ENCODE measurements at regions not wholly inside any gene's neighbourhood (a gene's known extent, or its start where the extent isn't known, plus 50 kb on each side); places are given as distances from the start of the nearest gene placed in this dataset.

DNA sequence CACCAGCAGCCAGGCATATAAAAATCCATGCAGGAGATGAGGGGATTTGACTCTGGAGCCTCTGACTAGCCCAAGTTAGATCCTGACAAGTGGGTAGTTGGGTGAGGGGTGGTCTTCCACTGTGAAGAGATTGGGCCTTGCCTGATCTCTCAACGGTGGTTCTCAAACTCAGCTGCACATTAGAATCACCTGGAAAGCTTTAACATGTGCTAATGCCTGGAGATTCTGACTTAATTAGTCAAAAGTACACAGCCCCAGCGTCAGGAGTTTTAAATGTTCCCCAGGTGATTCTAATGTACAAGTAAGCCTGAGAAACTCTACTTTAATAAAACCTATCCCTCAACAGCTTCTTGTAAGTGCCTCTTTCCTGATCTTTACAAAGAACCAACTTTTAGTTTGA is 57.5 kb downstream of the GCNT4 start:
- 3% methylated on average over 2 of the region's 2 CpGs for WGBS (ENCODE audit: insufficient coverage, insufficient replicate concordance, low lambda C conversion rate, missing lambda C conversion rate)
- SMC1A ChIA-PET (ENCODE audit: uncharacterized antibody, unreplicated experiment), result interaction anchor here (1.4 kb wide), 1 partner anchor 235 kb away, joined by 3 read pairs; no protein-coding TSS in a partner anchor

More for the DNA sequence above, 57.5 kb downstream of the GCNT4 start:
- Histone ChIP-seq H3K27me3 (replicated peaks in 1 of 2; ENCODE audit: control insufficient read depth in 2 of 2, insufficient read depth in 2 of 2, low read length in 1 of 2) (no peaks in the 10 kb centered on the region; a peak in 2 of 4 replicates), H3K79me2 (ENCODE audit: control insufficient read depth, insufficient read depth, low read length) (no peaks in the 10 kb centered on the region), H3K27ac (ENCODE audit: control insufficient read depth, insufficient read depth) (no peak overlapping the region), H3K4me1 (ENCODE audit: control insufficient read depth, insufficient read depth, low read length) (no peaks in the 10 kb centered on the region), H2AFZ (ENCODE audit: control insufficient read depth, low read depth, low read length) (no peak overlapping the region), H3K9ac (ENCODE audit: control insufficient read depth, insufficient read depth, low read length) (no peak overlapping the region), H3K9me3 (replicated peaks; ENCODE audit: control insufficient read depth, insufficient read depth, low read length) (no peaks in the 10 kb centered on the region), H3K4me3 (no peak overlapping the region), H4K20me1 (ENCODE audit: control insufficient read depth, insufficient read depth) (no peaks in the 10 kb centered on the region), H3K4me2 (ENCODE audit: control insufficient read depth, insufficient read depth) (no peak overlapping the region), H3K36me3 (ENCODE audit: control insufficient read depth in 2 of 2, insufficient read depth in 2 of 2, low read length in 1 of 2) (no peaks in the 10 kb centered on the region)
- POLR2A ChIA-PET, result no interaction called here
- in situ Hi-C loops (cut with MboI), result no loop called here
- DNase-seq (ENCODE audit: low read depth, low spot score) (no peak), ATAC-seq (no peak), FAIRE-seq (no peak)
- TF ChIP-seq RFX5 (IDR thresholded peaks at IDR 0.05; ENCODE audit: low read depth, low read length), result no peak
- no peak for TF ChIP-seq DPF2 (IDR thresholded peaks at IDR 0.05)
- no peak for TF ChIP-seq NRF1 (conservative IDR thresholded peaks at IDR 0.05; ENCODE audit: low read depth, low read length)
- TF ChIP-seq, protein P1, sequence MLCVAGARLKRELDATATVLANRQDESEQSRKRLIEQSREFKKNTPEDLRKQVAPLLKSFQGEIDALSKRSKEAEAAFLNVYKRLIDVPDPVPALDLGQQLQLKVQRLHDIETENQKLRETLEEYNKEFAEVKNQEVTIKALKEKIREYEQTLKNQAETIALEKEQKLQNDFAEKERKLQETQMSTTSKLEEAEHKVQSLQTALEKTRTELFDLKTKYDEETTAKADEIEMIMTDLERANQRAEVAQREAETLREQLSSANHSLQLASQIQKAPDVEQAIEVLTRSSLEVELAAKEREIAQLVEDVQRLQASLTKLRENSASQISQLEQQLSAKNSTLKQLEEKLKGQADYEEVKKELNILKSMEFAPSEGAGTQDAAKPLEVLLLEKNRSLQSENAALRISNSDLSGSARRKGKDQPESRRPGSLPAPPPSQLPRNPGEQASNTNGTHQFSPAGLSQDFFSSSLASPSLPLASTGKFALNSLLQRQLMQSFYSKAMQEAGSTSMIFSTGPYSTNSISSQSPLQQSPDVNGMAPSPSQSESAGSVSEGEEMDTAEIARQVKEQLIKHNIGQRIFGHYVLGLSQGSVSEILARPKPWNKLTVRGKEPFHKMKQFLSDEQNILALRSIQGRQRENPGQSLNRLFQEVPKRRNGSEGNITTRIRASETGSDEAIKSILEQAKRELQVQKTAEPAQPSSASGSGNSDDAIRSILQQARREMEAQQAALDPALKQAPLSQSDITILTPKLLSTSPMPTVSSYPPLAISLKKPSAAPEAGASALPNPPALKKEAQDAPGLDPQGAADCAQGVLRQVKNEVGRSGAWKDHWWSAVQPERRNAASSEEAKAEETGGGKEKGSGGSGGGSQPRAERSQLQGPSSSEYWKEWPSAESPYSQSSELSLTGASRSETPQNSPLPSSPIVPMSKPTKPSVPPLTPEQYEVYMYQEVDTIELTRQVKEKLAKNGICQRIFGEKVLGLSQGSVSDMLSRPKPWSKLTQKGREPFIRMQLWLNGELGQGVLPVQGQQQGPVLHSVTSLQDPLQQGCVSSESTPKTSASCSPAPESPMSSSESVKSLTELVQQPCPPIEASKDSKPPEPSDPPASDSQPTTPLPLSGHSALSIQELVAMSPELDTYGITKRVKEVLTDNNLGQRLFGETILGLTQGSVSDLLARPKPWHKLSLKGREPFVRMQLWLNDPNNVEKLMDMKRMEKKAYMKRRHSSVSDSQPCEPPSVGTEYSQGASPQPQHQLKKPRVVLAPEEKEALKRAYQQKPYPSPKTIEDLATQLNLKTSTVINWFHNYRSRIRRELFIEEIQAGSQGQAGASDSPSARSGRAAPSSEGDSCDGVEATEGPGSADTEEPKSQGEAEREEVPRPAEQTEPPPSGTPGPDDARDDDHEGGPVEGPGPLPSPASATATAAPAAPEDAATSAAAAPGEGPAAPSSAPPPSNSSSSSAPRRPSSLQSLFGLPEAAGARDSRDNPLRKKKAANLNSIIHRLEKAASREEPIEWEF (IDR thresholded peaks at IDR 0.05; ENCODE audit: insufficient replicate concordance, low read depth, low read length), result no peak
- no peak for TF ChIP-seq KAT2A (conservative IDR thresholded peaks at IDR 0.05; ENCODE audit: control insufficient read depth, low read depth, low read length)
- TF ChIP-seq GATAD2B (conservative IDR thresholded peaks at IDR 0.05; ENCODE audit: low read depth), result no peak
- TF ChIP-seq EZH2 (IDR thresholded peaks at IDR 0.05; ENCODE audit: borderline replicate concordance, control insufficient read depth, low read depth, low read length), result no peak
- TF ChIP-seq LARP7 (IDR thresholded peaks at IDR 0.05), result no peak
- TF ChIP-seq, protein P2, sequence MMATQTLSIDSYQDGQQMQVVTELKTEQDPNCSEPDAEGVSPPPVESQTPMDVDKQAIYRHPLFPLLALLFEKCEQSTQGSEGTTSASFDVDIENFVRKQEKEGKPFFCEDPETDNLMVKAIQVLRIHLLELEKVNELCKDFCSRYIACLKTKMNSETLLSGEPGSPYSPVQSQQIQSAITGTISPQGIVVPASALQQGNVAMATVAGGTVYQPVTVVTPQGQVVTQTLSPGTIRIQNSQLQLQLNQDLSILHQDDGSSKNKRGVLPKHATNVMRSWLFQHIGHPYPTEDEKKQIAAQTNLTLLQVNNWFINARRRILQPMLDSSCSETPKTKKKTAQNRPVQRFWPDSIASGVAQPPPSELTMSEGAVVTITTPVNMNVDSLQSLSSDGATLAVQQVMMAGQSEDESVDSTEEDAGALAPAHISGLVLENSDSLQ (IDR thresholded peaks at IDR 0.05), result no peak
- TF ChIP-seq RB1 (IDR thresholded peaks at IDR 0.05; ENCODE audit: borderline replicate concordance), result no peak
- TF ChIP-seq SMARCA5 (IDR thresholded peaks at IDR 0.05), result no peak
- no peak for TF ChIP-seq HDAC6 (IDR thresholded peaks at IDR 0.05; ENCODE audit: unreplicated experiment)
- no peak for TF ChIP-seq MEF2B (IDR thresholded peaks at IDR 0.05; ENCODE audit: partially characterized antibody, poor library complexity, severe bottlenecking)
- no peak for TF ChIP-seq TARDBP (IDR thresholded peaks at IDR 0.05; ENCODE audit: borderline replicate concordance)
- no peak for TF ChIP-seq EED (IDR thresholded peaks at IDR 0.05; ENCODE audit: low read depth)
- no peak for TF ChIP-seq NR2C1 (IDR thresholded peaks at IDR 0.05)
- TF ChIP-seq, protein P3, sequence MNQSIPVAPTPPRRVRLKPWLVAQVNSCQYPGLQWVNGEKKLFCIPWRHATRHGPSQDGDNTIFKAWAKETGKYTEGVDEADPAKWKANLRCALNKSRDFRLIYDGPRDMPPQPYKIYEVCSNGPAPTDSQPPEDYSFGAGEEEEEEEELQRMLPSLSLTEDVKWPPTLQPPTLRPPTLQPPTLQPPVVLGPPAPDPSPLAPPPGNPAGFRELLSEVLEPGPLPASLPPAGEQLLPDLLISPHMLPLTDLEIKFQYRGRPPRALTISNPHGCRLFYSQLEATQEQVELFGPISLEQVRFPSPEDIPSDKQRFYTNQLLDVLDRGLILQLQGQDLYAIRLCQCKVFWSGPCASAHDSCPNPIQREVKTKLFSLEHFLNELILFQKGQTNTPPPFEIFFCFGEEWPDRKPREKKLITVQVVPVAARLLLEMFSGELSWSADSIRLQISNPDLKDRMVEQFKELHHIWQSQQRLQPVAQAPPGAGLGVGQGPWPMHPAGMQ (IDR thresholded peaks at IDR 0.05; ENCODE audit: borderline replicate concordance), result no peak
- CTCF ChIA-PET, result no interaction called here
- RAD21 ChIA-PET (ENCODE audit: unreplicated experiment), result no interaction called here
- no TSS peak for BruUV-seq (replicated peaks)
- intact Hi-C loops (cut with micrococcal nuclease; ENCODE audit: unreplicated experiment), result no loop called here
